ENCODE measurements at regions not wholly inside any gene's neighbourhood (a gene's known extent, or its start where the extent isn't known, plus 50 kb on each side); places are given as distances from the start of the nearest gene placed in this dataset.

DNA sequence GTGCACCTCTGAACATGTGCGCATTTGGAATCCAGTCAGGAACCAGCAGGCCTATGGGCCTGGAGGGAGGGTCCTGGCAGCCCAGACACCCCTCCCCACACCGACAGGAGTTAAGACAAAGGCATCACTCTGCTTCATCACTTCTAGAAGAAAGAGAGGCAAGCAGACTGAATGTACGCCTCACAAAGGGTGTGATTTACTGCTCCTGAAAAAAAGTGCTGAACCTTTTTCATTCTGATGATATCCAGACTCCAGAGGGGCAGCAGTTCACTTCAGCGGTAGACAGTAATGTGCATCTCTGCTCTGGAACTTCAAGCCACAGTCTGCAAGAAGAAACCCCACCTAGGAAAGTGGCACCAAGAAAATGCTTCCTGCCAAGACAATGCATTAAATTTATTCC, 88.2 kb upstream of the TMEM72 start:
- intact Hi-C loops (cut with DNase I, micrococcal nuclease): no loop called here
- H3K4me1 Mint-ChIP-seq: no peaks in the 10 kb centered on the region
- ChIA-PET POLR2A (no interaction called here), CTCF (no interaction called here)
- no peak for DNase-seq
- no peaks in the 10 kb centered on the region for H3K36me3 Mint-ChIP-seq (ENCODE audit: low read depth)
- H3K4me3 Mint-ChIP-seq: no peak overlapping the region
- H3K9me3 Mint-ChIP-seq (ENCODE audit: low read depth): no peaks in the 10 kb centered on the region
- no peak overlapping the region for H3K27ac Mint-ChIP-seq
- no peak for ATAC-seq
- H3K27me3 Mint-ChIP-seq: peaks cover 7% of the 10 kb centered on the region

DNA sequence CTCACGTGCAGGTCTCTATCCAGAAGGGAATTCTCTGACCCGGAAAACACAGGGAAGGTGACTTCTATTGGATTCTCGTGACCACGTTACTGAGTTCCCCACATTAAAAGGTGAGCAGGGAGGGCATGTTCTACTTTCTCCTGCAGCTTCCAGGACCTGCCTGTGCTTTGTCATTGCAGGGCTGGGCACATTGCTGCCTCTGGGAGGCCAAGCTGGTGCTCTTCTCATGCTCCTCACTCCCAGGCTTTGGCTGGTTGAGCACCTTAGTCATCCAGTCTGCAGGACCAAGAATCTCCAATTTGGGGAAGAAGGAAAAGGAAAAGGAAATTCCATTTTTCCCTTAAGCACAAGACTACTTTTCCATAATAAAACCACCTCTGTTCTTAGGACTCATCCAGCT, 86.5 kb upstream of the TMEM72 start:
- ChIA-PET CTCF (no interaction called here), POLR2A (no interaction called here)

DNA sequence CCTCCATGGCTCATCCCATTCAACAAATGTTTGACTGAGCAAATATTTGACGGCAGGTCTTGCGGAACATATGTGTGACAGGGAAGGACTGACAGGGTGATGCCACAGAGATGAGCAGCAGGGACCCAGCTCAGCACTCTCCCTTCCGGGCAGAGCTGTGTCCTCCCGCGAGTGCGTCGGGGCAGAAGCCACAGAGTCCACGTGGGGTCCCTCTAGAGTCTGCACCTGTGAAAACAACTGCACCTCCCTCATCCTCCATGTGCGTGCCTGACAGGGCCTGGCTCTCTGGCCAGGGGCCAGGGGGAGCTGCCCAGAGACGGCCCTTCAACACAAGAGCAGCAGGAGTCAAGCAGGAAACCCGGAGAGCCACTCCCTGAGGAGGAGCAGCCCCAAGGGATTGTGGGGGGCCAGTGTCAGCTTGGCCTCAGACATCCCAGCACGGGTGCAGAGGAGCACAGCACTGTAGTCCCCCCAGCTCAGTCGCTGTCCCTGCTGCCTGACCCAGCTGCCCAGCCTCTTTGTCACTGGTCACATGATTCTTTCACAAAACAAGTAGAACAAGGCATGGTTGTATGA, 83.6 kb upstream of the TMEM72 start:
- ATAC-seq (no peak), DNase-seq (no peak)
- Mint-ChIP-seq H3K9me3 (ENCODE audit: low read depth) (no peaks in the 10 kb centered on the region), H3K36me3 (ENCODE audit: low read depth) (no peaks in the 10 kb centered on the region), H3K4me3 (no peak overlapping the region), H3K27ac (no peak overlapping the region), H3K27me3 (no peaks in the 10 kb centered on the region), H3K4me1 (no peaks in the 10 kb centered on the region)
- CTCF ChIA-PET: interaction anchor here (1.0 kb wide), 1 partner anchor 9 kb away, joined by 3 read pairs; no protein-coding TSS in a partner anchor
- POLR2A ChIA-PET: no interaction called here
- intact Hi-C loops (cut with DNase I, micrococcal nuclease): no loop called here

More for the DNA sequence above, 86.5 kb upstream of the TMEM72 start:
- intact Hi-C loops (cut with DNase I, micrococcal nuclease): no loop called here
- ATAC-seq (no peak), DNase-seq (no peak)
- no peaks in the 10 kb centered on the region for H3K36me3 Mint-ChIP-seq (ENCODE audit: low read depth)
- no peak overlapping the region for H3K27ac Mint-ChIP-seq
- peaks cover 7% of the 10 kb centered on the region for H3K27me3 Mint-ChIP-seq
- no peak overlapping the region for H3K4me3 Mint-ChIP-seq
- H3K9me3 Mint-ChIP-seq (ENCODE audit: low read depth): no peaks in the 10 kb centered on the region
- H3K4me1 Mint-ChIP-seq: no peaks in the 10 kb centered on the region

DNA sequence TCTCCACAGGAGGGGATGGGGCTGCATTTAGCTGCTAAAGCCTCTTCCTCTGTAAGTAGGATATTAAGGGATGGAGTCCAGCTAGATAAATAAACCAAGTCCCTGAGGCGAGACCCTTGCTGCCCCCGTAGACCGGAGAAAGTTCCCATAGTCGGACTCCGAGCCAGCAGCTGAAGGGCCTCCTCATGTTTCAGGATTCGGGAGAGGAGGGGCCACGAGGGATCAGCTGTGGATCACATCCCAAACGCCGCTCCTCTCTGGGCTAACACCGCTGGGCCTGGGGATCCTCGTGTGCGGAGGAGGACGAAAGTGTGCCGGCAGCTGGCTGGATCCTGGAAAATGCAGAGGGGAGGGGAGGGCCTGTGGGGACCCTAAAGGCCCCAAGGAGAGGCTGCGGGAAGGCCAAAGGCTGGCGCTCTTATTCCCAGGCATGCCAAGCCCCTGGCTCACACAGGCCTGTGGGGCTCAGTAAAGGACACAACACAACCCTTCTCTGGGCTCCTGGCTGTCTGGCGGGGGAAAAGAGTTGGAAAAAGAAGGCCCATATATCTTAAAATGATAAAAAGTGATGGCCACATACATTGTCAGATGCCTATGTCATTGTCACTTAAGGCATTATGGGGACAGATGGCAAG, 82.5 kb upstream of the TMEM72 start:
- Mint-ChIP-seq H3K9me3 (ENCODE audit: low read depth) (no peaks in the 10 kb centered on the region), H3K4me1 (no peaks in the 10 kb centered on the region), H3K4me3 (no peak overlapping the region), H3K27me3 (no peaks in the 10 kb centered on the region), H3K36me3 (ENCODE audit: low read depth) (no peaks in the 10 kb centered on the region), H3K27ac (no peak overlapping the region)
- DNase-seq: no peak
- ChIA-PET POLR2A (no interaction called here), CTCF (interaction anchor here (1.0 kb wide), 1 partner anchor 10 kb away, joined by 3 read pairs; no protein-coding TSS in a partner anchor)
- intact Hi-C loops (cut with DNase I, micrococcal nuclease): no loop called here
- ATAC-seq: no peak

DNA sequence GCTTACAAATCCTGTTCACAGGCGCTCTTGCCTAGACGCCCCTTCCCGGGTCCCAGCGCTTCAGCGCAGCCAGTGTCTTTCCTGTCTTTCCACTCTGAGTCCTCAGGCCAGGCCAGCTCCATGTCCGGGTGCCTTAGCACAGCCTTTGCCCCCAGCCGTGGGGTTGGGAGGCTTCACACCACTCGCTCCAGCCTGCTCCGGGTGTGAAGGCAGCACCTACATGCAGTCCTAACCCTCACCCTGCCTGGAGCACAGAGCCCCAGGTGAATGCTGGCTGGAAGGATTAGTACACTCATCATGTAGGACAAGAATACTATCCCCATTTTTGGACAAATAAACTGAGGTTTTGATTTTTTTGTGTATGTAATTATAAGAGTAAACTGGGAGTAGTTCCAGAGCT, 81.7 kb upstream of the TMEM72 start:
- no peak overlapping the region for H3K27ac Mint-ChIP-seq
- POLR2A ChIA-PET: no interaction called here
- no peaks in the 10 kb centered on the region for H3K4me1 Mint-ChIP-seq
- intact Hi-C loops (cut with DNase I, micrococcal nuclease): no loop called here
- no peaks in the 10 kb centered on the region for H3K27me3 Mint-ChIP-seq
- DNase-seq (no peak), ATAC-seq (no peak)
- no peaks in the 10 kb centered on the region for H3K9me3 Mint-ChIP-seq (ENCODE audit: low read depth)
- CTCF ChIA-PET: no interaction called here
- no peak overlapping the region for H3K4me3 Mint-ChIP-seq
- no peaks in the 10 kb centered on the region for H3K36me3 Mint-ChIP-seq (ENCODE audit: low read depth)

DNA sequence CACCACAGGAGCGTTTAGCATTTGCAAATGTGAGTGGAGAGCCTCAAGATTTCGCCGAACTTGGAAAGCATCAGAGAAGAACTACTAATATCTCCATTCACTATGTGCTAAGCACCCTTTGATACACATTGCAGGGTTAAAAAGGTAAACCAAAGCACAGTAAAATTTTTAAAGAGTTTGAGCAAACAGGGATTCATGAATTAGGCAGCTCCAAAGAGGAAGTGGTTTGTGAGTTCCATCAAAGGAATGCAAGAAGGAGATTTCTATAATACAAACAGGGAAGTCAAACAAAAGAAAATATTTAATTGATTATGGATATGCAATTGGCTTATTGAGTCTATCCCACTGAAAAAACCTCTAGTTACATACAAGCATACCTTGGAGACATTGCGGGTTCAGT, 81.1 kb upstream of the TMEM72 start:
- H3K4me3 Mint-ChIP-seq: no peak overlapping the region
- intact Hi-C loops (cut with DNase I, micrococcal nuclease): no loop called here
- no peaks in the 10 kb centered on the region for H3K9me3 Mint-ChIP-seq (ENCODE audit: low read depth)
- no peak for ATAC-seq
- no peak for DNase-seq
- CTCF ChIA-PET: no interaction called here
- H3K27me3 Mint-ChIP-seq: no peaks in the 10 kb centered on the region
- H3K27ac Mint-ChIP-seq: no peak overlapping the region
- no peaks in the 10 kb centered on the region for H3K36me3 Mint-ChIP-seq (ENCODE audit: low read depth)
- POLR2A ChIA-PET: no interaction called here
- no peaks in the 10 kb centered on the region for H3K4me1 Mint-ChIP-seq

DNA sequence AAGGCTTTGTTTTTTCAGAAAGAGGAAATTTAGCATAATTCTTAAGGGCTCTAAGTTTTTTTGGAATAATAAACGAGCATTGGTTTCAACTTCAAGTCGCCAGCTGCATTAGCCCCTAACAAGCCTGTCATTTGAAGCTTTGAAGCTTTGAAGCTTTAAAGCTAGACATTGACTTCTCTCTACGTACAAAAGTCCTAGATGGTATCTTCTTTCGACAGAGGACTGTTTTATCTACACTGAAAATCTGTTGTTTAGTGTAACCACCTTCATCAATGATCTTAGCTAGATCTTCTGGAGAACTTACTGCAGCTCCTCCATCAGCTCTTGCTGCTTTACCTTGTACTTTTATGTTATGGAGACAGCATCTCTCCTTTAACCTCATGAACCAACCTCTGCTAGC, 79.6 kb upstream of the TMEM72 start:
- POLR2A ChIA-PET: no interaction called here
- CTCF ChIA-PET: no interaction called here

DNA sequence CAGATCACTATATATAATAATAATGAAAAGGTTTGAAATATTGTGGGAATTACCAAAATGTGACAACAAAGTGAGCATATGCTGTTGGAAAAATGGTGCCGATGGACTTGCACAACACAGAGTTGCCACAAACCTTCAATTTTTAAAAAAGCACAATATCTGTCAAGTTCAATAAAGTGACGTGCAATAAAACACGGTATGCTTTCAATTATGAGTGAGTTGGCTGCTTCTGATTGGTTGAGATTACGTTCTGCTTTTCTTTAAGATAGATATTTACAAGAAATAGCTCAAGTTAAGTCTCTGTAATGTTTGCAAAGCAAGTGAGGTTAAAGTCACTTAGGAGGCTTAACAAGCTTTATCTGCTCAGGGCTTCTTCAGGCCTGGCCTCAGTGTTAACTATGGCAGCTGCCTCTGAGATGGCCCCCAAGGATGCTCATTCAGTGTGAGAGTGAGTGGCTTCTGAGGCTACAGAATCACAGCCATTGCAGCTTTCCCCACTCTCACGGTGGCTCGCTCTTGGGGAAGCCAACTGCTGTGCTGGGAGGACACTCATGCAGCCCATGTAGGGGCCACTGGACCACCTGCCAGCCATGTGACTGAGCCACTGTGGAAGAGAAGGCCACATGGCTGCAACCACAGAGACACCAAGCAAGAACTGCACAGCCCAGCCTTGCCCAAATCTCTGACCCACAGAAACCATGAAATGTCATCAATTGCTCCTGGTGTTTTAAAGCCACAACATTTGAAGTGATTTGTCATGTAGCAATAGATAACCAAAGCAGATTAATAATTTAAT, 78.3 kb upstream of the TMEM72 start:
- ChIA-PET CTCF (no interaction called here), POLR2A (no interaction called here)
- Mint-ChIP-seq H3K27me3 (no peaks in the 10 kb centered on the region), H3K9me3 (ENCODE audit: low read depth) (no peaks in the 10 kb centered on the region), H3K36me3 (ENCODE audit: low read depth) (no peaks in the 10 kb centered on the region), H3K4me1 (no peaks in the 10 kb centered on the region), H3K27ac (no peak overlapping the region), H3K4me3 (no peak overlapping the region)
- no peak for ATAC-seq
- no peak for DNase-seq
- intact Hi-C loops (cut with DNase I, micrococcal nuclease): no loop called here

More for the DNA sequence above, 79.6 kb upstream of the TMEM72 start:
- Mint-ChIP-seq H3K27ac (no peak overlapping the region), H3K9me3 (ENCODE audit: low read depth) (no peaks in the 10 kb centered on the region), H3K36me3 (ENCODE audit: low read depth) (no peaks in the 10 kb centered on the region), H3K27me3 (no peaks in the 10 kb centered on the region), H3K4me1 (no peaks in the 10 kb centered on the region), H3K4me3 (no peak overlapping the region)
- intact Hi-C loops (cut with DNase I, micrococcal nuclease): no loop called here
- no peak for DNase-seq
- no peak for ATAC-seq

DNA sequence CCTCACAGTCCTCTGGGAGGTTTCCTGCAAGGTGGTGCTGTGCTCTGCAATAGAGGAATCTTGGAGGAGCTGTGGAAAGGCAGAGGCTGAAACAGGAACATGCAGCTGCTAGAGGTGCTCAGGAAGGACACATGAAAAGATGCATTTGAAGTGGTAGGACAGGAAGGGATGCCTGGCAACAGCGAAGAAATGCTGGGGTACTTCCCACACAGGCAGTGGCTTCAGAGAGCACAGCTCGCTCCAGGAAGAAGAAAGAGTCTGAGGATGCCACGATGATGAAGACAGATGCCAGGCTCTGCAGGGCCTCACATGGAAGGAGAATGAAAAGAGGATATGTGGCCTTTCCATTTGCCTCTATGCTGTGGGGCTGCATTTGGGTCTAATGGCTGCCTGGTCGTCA, 77.0 kb upstream of the TMEM72 start:
- Mint-ChIP-seq H3K4me1 (no peaks in the 10 kb centered on the region), H3K27ac (no peak overlapping the region), H3K36me3 (ENCODE audit: low read depth) (no peaks in the 10 kb centered on the region), H3K27me3 (peaks cover 2% of the 10 kb centered on the region), H3K4me3 (no peak overlapping the region), H3K9me3 (ENCODE audit: low read depth) (no peaks in the 10 kb centered on the region)
- ChIA-PET POLR2A (no interaction called here), CTCF (interaction anchor here (0.8 kb wide), 1 partner anchor 53 kb away, joined by 3 read pairs; no protein-coding TSS in a partner anchor)
- no peak for ATAC-seq
- DNase-seq: no peak
- intact Hi-C loops (cut with DNase I, micrococcal nuclease): no loop called here

DNA sequence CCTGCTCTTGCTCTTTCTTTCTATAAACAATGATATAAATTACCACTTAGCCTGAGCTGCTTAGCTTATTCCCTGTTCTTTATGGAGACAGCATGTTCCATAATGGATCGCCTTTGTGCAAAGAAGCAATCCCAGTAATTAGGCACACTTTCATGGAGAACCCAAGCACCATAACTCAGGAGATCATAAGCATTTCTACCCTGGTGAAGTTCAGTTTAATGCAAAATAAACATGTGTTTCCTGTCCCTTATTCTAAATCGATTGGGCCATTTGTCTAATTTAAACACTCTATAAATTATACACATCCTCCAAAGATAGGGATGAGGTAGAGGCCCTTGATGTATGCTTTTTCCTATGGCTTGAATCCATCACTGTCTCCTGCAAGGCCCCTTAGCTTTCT, 75.8 kb upstream of the TMEM72 start:
- DNase-seq (no peak), ATAC-seq (no peak)
- Mint-ChIP-seq H3K27me3 (peaks cover 2% of the 10 kb centered on the region), H3K4me3 (no peak overlapping the region), H3K36me3 (ENCODE audit: low read depth) (no peaks in the 10 kb centered on the region), H3K9me3 (ENCODE audit: low read depth) (no peaks in the 10 kb centered on the region), H3K4me1 (no peaks in the 10 kb centered on the region), H3K27ac (no peak overlapping the region)
- intact Hi-C loops (cut with DNase I, micrococcal nuclease): no loop called here
- ChIA-PET POLR2A (no interaction called here), CTCF (interaction anchor here (1.0 kb wide), 1 partner anchor 21 kb away, joined by 4 read pairs; no protein-coding TSS in a partner anchor)

DNA sequence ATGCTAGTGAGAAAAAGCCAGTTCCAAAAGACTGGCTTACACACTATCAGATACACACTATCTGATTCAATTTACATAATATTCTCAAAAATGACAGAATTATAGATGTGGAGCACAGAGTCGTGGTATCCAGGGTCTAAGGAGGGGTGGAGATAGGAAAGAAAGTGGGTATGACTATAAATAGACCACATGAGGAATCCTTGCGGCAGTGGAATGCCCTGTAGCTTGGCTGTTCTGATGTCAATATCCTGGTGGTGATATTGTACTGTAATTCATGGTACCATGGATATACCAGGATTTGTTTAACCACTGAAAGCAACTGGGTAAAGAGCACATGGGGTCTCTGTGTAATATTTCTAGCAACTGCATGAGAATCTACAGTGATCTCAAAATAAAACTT, 67.7 kb upstream of the TMEM72 start:
- no peak overlapping the region for H3K4me3 Mint-ChIP-seq

More for the DNA sequence above, 67.7 kb upstream of the TMEM72 start:
- CTCF ChIA-PET: interaction anchor here (1.2 kb wide), 1 partner anchor 21 kb away, joined by 3 read pairs; no protein-coding TSS in a partner anchor
- Mint-ChIP-seq H3K27ac (no peak overlapping the region), H3K27me3 (peaks cover 8% of the 10 kb centered on the region), H3K9me3 (ENCODE audit: low read depth) (no peaks in the 10 kb centered on the region), H3K4me1 (no peaks in the 10 kb centered on the region), H3K36me3 (ENCODE audit: low read depth) (no peaks in the 10 kb centered on the region)
- intact Hi-C loops (cut with DNase I, micrococcal nuclease): no loop called here
- ATAC-seq (no peak), DNase-seq (no peak)
- POLR2A ChIA-PET: no interaction called here
